Esophagus squamous epithelium (tissue), 5 donors: ENCODE measurements at regions not wholly inside any gene's neighbourhood (a gene's known extent, or its start where the extent isn't known, plus 50 kb on each side); places are given as distances from the start of the nearest gene placed in this dataset.
A peak's percentile ranks its signal among the peaks of the same experiment; 100 is the strongest.

ENCODE experiments used
- DNase-seq: peaks from one replicate; lab custom pipeline; 2025; lab: John Stamatoyannopoulos, UW
- H3K27ac ChIP-seq, 4 donors: fragments of 200-600 bp; sonication (generic); one replicate each; pipeline ENCODE4 v1.5.1; 2016 to 2019; ENCODE audit warnings: mild to moderate bottlenecking in 1 of 4
- H3K27me3 ChIP-seq, 4 donors: fragments of 200-600 bp; sonication (generic); 1 replicate in 3 of 4; 2 replicates in 1 of 4; pipeline versions ENCODE4 v1.5.1 to v1.6.0; 2017 to 2021; ENCODE audit warnings: antibody characterized with exemption in 1 of 4
- H3K36me3 ChIP-seq, 3 donors: fragments of 200-600 bp; sonication (generic); one replicate each; pipeline ENCODE4 v1.5.1; 2016 to 2019
- H3K4me1 ChIP-seq, 3 donors: fragments of 200-600 bp; sonication (generic); one replicate each; pipeline ENCODE4 v1.5.1; 2017 to 2019
- H3K4me3 ChIP-seq, 4 donors: fragments of 200-600 bp; sonication (generic); 1 replicate in 3 of 4; 2 replicates in 1 of 4; pipeline ENCODE4 v1.5.1; 2016 to 2019; ENCODE audit warnings: mild to moderate bottlenecking in 2 of 4, moderate library complexity in 1 of 4
- H3K9me3 ChIP-seq, 3 donors: fragments of 200-600 bp; sonication (generic); one replicate each; pipeline ENCODE4 v1.5.1; 2016 to 2019
- POLR2A ChIP-seq, 4 donors: fragments of 450-650 bp; IDR thresholded peaks; one replicate each; pipeline ENCODE4 v1.6.1; 2017; ENCODE audit warnings: antibody characterized with exemption in 4 of 4, mild to moderate bottlenecking in 4 of 4, moderate library complexity in 3 of 4
- WGBS, 2 donors: methylation state at CpG; one replicate each; pipeline ENCODE4 v1.1.5; 2018; 5-methylcytosine and 5-hydroxymethylcytosine counted together
- intact Hi-C: fragments of 100-400 bp; cut with DNase I; formaldehyde crosslinking; loops from one replicate; pipeline ENCODE4 v1.15.0; 2022
- TF ChIP-seq, protein P1 (sequence below), 6 experiments: fragments of 450-650 bp in 4 of 6; fragments of 200-600 bp in 2 of 6; sonication (generic) in 2 of 6; IDR thresholded peaks; one replicate each; pipeline ENCODE4 v1.5.1; 2016 to 2019; ENCODE audit warnings: antibody characterized with exemption in 6 of 6, mild to moderate bottlenecking in 4 of 6, moderate library complexity in 4 of 6
- donor health status: DM: yes; HTN: yes; CAD: no.

DNA sequence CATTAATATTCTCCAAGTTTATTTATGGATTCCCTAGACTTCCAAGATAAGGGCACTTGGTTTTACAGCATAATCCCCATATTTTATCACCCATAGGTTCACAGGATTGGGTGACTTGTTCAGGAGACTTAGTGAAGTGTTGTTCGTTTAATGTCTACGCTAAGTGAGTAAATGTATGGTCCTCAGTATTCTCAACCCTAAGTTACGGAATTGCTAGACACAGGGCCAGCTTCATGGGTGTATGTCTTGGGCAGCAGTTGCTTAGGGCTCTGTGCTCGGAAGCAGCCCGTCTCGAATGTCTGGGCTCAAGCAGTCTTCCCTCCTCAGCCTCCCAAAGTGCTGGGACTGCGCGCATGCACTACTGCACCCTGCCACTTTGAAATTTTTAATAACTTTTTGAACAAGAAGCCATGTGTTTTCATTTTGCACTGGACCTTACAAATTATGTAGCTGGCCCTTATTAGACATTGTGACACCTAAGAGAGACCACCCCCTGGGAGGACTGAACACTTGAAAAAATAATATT, 91.5 kb upstream of the ZNF217 start:
- no peak overlapping the region for H3K4me3 ChIP-seq
- no peak overlapping the region for H3K27ac ChIP-seq
- peaks cover 0 to 9% (median under 1%) of the 10 kb centered on the region in 3 donors for H3K4me1 ChIP-seq
- no peak for DNase-seq
- no peaks in the 10 kb centered on the region for H3K27me3 ChIP-seq
- H3K9me3 ChIP-seq = no peaks in the 10 kb centered on the region
- no peaks in the 10 kb centered on the region for H3K36me3 ChIP-seq
- TF ChIP-seq, protein P1, sequence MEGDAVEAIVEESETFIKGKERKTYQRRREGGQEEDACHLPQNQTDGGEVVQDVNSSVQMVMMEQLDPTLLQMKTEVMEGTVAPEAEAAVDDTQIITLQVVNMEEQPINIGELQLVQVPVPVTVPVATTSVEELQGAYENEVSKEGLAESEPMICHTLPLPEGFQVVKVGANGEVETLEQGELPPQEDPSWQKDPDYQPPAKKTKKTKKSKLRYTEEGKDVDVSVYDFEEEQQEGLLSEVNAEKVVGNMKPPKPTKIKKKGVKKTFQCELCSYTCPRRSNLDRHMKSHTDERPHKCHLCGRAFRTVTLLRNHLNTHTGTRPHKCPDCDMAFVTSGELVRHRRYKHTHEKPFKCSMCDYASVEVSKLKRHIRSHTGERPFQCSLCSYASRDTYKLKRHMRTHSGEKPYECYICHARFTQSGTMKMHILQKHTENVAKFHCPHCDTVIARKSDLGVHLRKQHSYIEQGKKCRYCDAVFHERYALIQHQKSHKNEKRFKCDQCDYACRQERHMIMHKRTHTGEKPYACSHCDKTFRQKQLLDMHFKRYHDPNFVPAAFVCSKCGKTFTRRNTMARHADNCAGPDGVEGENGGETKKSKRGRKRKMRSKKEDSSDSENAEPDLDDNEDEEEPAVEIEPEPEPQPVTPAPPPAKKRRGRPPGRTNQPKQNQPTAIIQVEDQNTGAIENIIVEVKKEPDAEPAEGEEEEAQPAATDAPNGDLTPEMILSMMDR (IDR thresholded peaks at IDR 0.05) = no peak
- no peak for TF ChIP-seq POLR2A (IDR thresholded peaks at IDR 0.05)
- WGBS, 2 donors = 96 to 97% methylated on average over 8 of the region's 8 CpGs
- intact Hi-C loops = no loop called here

DNA sequence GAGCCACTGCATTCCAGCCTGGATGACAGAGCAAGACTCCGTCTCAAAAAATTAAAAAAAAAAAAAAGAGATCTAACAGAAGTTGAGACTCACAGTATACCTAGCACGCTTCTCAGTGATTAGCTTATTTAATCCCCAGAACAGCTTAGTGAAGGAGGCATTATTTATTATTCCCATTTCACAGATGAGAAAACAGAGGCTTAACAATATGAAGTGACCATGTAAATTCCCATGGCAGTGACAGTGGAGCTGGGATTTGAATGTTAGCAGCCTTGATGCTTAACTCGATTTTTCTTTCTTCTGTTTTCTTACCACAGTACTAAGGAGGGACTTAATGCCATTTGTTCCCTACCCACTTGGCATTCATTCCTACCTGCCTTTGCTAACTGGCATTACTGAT, 89.9 kb upstream of the ZNF217 start:
- H3K27me3 ChIP-seq = no peaks in the 10 kb centered on the region
- intact Hi-C loops = no loop called here
- no peak overlapping the region for H3K27ac ChIP-seq
- TF ChIP-seq, protein P1 (IDR thresholded peaks at IDR 0.05) = no peak
- TF ChIP-seq POLR2A (IDR thresholded peaks at IDR 0.05) = no peak
- no peaks in the 10 kb centered on the region for H3K9me3 ChIP-seq
- 76 to 90% methylated on average over 3 of the region's 3 CpGs for WGBS, 2 donors
- peaks cover 0 to 24% (median 7%) of the 10 kb centered on the region in 3 donors for H3K4me1 ChIP-seq
- H3K36me3 ChIP-seq = no peaks in the 10 kb centered on the region
- DNase-seq = no peak
- no peak overlapping the region for H3K4me3 ChIP-seq

DNA sequence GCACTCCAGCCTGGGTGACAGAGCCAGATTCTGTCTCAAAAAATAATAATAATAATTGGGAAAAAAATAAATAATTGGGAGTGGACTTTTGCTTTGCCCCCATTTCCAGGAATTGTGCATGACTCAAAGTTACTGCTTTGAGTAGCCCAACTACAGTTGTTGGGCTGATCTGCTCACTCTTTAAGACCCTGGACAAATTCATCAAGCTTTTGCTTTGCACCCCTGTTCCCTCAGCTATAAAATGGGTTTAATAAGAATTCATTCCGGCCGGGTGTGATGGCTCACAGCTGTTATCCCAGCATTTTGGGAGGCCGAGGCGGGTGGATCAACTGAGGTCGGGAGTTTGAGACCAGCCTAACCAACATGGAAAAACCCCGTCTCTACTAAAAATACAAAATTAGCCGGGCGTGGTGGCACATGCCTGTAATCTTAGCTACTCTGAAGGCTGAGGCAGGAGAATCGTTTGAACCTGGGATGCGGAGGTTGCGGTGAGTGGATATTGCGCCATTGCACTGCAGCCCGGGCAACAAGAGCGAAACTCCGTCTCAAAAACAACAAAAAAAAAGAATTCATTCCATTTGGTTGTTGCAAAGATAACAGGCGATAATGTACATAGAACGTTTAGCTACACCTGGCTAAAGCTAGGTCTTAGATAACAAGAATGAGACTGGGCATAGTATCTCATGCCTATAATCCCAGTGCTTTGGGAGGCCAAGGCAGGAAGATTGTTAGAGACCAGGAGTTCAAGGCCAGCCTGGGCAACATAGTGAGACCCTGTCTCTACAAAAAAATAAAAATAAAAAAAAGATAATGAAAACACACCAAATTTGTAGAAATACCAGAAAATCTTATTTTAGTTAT, 87.9 kb upstream of the ZNF217 start:
- WGBS, 2 donors = 82 to 93% methylated on average over 15 to 17 of the region's 17 CpGs
- no peak for TF ChIP-seq POLR2A (IDR thresholded peaks at IDR 0.05)
- TF ChIP-seq, protein P1 (IDR thresholded peaks at IDR 0.05) = no peak
- Histone ChIP-seq H3K36me3 (no peaks in the 10 kb centered on the region), H3K4me1 (peaks cover 0 to 34% (median 7%) of the 10 kb centered on the region in 3 donors), H3K9me3 (no peaks in the 10 kb centered on the region), H3K27me3 (no peaks in the 10 kb centered on the region), H3K27ac (no peak overlapping the region), H3K4me3 (no peak overlapping the region)
- intact Hi-C loops = no loop called here
- DNase-seq = no peak

DNA sequence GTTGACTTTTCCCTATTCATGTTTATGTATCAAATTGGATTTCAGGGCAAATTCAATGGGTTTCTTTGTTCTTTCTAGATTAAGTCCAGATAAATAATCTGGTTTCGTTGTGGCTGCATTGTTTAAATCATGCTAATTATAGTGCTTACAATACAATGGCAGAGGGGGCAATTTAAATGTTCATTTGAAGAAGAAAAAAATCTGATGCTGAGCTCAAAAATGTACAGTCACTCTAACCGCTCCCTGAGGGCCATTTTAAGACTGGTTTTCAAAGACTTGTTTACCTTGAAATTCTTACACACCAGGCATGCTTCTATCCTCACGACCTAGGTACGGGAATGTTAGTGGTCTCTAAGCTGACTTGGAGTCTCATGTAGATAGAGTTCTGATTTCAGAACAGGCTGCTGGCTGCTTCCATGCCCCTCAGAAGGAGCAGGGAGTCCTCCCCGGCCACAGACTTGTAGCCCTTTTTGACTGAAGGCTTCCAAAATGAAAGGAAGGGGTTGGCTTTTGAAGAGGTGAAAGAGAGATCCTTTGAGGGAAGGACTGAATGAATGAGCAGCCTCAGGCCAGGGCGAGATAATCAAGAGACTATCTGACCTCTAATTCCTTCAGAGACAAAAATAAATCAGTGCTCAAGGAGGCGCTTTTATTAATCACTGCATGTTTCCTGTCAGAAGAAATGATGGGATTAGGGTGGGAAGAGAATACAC, 86.1 kb upstream of the ZNF217 start:
- Histone ChIP-seq H3K4me3 (no peak overlapping the region), H3K36me3 (no peaks in the 10 kb centered on the region), H3K27me3 (no peaks in the 10 kb centered on the region), H3K4me1 (peaks cover 0 to 34% (median 7%) of the 10 kb centered on the region in 3 donors), H3K27ac (peak overlapping the region in 1 of 4 donors; percentile 8), H3K9me3 (no peaks in the 10 kb centered on the region)
- WGBS, 2 donors = 54 to 64% methylated on average over 7 of the region's 7 CpGs
- no peak for DNase-seq
- intact Hi-C loops = no loop called here
- TF ChIP-seq POLR2A (IDR thresholded peaks at IDR 0.05) = no peak
- TF ChIP-seq, protein P1 (IDR thresholded peaks at IDR 0.05) = no peak
